Stomach (tissue), 8 donors: ENCODE measurements at regions not wholly inside any gene's neighbourhood (a gene's known extent, or its start where the extent isn't known, plus 50 kb on each side); places are given as distances from the start of the nearest gene placed in this dataset.
"Not testable (repeated sequence)": the region's sequence is repeated elsewhere in the genome, so short reads cannot be mapped to it uniquely, and the experiment has no call there.

Experiments
- DNase-seq, 2 donors: peaks; one replicate each; pipeline versions ENCODE4 v3.0.0 to v3.0.0-alpha.2; 2013 to 2019
- H3K27ac ChIP-seq, 5 donors: fragments of 200-600 bp in 4 of 5; sonication (generic) in 4 of 5; one replicate each; pipeline ENCODE4 v1.5.1; 2013 to 2019; ENCODE audit warnings: mild to moderate bottlenecking in 1 of 5, moderate library complexity in 1 of 5
- H3K27me3 ChIP-seq, 3 donors: fragments of 200-600 bp; sonication (generic); one replicate each; pipeline ENCODE4 v1.5.1; 2017 to 2019; ENCODE audit warnings: mixed run types in 1 of 3
- H3K36me3 ChIP-seq, 4 donors: fragments of 200-600 bp; sonication (generic); 1 replicate in 3 of 4; 2 replicates in 1 of 4; pipeline ENCODE4 v1.5.1; 2016 to 2019
- H3K4me1 ChIP-seq, 4 donors: fragments of 200-600 bp; sonication (generic); one replicate each; pipeline ENCODE4 v1.5.1; 2016 to 2019
- H3K4me3 ChIP-seq, 4 donors: fragments of 200-600 bp; sonication (generic) in 3 of 4; one replicate each; pipeline ENCODE4 v1.5.1; 2016 to 2019; ENCODE audit warnings: mild to moderate bottlenecking in 1 of 4
- H3K9me3 ChIP-seq, 4 donors: fragments of 200-600 bp; sonication (generic); one replicate each; pipeline ENCODE4 v1.5.1; 2016 to 2019
- EP300 ChIP-seq: sonication (generic); formaldehyde crosslinking; IDR thresholded peaks from one replicate; pipeline ENCODE4 v1.6.1; 2017; ENCODE audit warnings: antibody characterized with exemption
- POLR2A ChIP-seq, 4 donors: fragments of 450-650 bp; IDR thresholded peaks; one replicate each; pipeline ENCODE4 v1.6.1; 2016; ENCODE audit warnings: antibody characterized with exemption in 4 of 4, control low read depth in 2 of 4, mild to moderate bottlenecking in 1 of 4, moderate library complexity in 1 of 4
- POLR2AphosphoS5 ChIP-seq, 3 donors: sonication (generic); formaldehyde crosslinking; IDR thresholded peaks; one replicate each; pipeline ENCODE4 v1.6.1; 2016; ENCODE audit warnings: antibody characterized with exemption in 3 of 3
- WGBS, 5 donors: extraction: QIAGEN DNeasy Blood & Tissue Kit in 3 of 5; methylation state at CpG; one replicate each; pipeline versions ENCODE4 v1.1.5 to v1.1.7; 2013 to 2018; 5-methylcytosine and 5-hydroxymethylcytosine counted together
- intact Hi-C: fragments of 100-400 bp; cut with DNase I; formaldehyde crosslinking; loops from one replicate; pipeline ENCODE4 v1.15.1; 2023; ENCODE audit warnings: low total_unique reads
- TF ChIP-seq, protein P1 (sequence below), 7 experiments: fragments of 450-650 bp in 4 of 7; fragments of 200-600 bp in 3 of 7; sonication (generic) in 3 of 7; IDR thresholded peaks; one replicate each; pipeline ENCODE4 v1.5.1; 2016 to 2019; ENCODE audit warnings: antibody characterized with exemption in 7 of 7, control low read depth in 2 of 7, mild to moderate bottlenecking in 1 of 7
- donor health status: healthy with polysubstance abuse.
- donor health status: Bipolar disorder and iron deficiency.
- donor health status: healthy.

DNA sequence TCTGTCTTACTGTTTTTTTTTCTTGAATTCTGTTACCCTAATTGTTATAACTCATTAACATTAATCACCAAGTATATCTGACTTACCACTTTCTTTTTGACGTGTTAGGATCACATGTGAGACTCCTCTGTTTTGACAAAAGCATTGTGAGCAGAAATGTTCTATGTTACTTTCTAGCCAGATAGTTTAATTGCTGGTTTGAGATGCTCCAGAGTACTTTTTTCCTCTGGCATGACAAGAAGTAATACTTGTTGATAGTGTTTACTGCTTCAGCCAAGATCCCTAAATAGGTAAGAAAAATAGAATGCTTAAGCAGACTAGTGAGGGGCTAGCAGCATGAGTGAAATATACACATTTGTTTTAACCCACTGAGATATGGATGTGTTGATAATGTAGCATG is 303.9 kb upstream of the PABPC4L start:
- Histone ChIP-seq H3K27ac (no peak overlapping the region), H3K9me3 (peaks cover 0 to 4% (median 0%) of the 10 kb centered on the region in 4 donors), H3K4me3 (no peak overlapping the region), H3K27me3 (no peaks in the 10 kb centered on the region), H3K36me3 (no peaks in the 10 kb centered on the region), H3K4me1 (no peaks in the 10 kb centered on the region)
- 50 to 88% (median 75%) methylated on average over 1 of the region's 1 CpG for WGBS, 5 donors
- TF ChIP-seq POLR2A (IDR thresholded peaks at IDR 0.05) (no peak), EP300 (no peak), POLR2AphosphoS5 (IDR thresholded peaks at IDR 0.05) (no peak)
- TF ChIP-seq, protein P1, sequence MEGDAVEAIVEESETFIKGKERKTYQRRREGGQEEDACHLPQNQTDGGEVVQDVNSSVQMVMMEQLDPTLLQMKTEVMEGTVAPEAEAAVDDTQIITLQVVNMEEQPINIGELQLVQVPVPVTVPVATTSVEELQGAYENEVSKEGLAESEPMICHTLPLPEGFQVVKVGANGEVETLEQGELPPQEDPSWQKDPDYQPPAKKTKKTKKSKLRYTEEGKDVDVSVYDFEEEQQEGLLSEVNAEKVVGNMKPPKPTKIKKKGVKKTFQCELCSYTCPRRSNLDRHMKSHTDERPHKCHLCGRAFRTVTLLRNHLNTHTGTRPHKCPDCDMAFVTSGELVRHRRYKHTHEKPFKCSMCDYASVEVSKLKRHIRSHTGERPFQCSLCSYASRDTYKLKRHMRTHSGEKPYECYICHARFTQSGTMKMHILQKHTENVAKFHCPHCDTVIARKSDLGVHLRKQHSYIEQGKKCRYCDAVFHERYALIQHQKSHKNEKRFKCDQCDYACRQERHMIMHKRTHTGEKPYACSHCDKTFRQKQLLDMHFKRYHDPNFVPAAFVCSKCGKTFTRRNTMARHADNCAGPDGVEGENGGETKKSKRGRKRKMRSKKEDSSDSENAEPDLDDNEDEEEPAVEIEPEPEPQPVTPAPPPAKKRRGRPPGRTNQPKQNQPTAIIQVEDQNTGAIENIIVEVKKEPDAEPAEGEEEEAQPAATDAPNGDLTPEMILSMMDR (IDR thresholded peaks at IDR 0.05), result no peak
- DNase-seq, result no peak
- intact Hi-C loops, result no loop called here

DNA sequence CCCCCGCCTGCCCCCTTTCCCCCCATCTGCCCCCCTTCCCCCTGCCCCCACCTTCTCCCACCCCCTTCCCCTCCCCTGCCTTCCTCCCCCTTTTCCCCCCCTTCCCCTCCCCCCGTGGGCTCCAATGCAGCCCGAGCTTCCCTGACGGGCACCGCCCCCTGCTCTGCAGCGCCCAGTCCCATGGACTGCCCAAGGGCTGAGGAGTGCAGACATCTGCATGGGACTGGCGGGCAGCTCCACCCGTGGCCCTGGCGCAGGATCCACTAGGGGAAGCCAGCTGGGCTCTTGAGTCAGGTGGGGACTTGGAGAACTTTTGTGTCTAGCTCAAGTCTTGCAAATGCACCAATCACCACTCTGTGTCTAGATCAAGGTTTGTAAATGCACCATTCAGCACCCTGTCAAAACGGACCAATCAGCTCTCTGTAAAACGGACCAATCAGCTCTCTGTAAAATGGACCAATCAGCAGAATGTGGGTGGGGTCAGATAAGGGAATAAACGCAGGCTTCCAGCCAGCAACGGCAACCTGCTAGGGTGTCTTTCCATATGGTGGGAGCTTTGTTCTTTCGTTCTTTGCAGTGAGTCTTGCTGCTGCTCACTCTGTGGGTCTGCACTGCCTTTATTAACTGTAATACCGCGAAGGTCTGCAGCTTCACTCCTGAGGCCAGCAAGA is 300.5 kb upstream of the PABPC4L start:
- TF ChIP-seq POLR2A (IDR thresholded peaks at IDR 0.05) (no peak), POLR2AphosphoS5 (IDR thresholded peaks at IDR 0.05) (no peak), EP300 (no peak)
- TF ChIP-seq, protein P1 (IDR thresholded peaks at IDR 0.05), result no peak
- no peaks in the 10 kb centered on the region for H3K36me3 ChIP-seq
- DNase-seq, result no peak
- H3K9me3 ChIP-seq, result peaks cover 0 to 4% (median 0%) of the 10 kb centered on the region in 4 donors
- no peak overlapping the region for H3K27ac ChIP-seq
- no peaks in the 10 kb centered on the region for H3K27me3 ChIP-seq
- 77 to 85% (median 84%) methylated on average over 7 to 15 of the region's 16 CpGs for WGBS, 5 donors
- H3K4me3 ChIP-seq, result no peak overlapping the region
- intact Hi-C loops, result no loop called here
- H3K4me1 ChIP-seq, result no peaks in the 10 kb centered on the region

GRCh38 chr4:134501488-134501887 is 299.9 kb upstream of the PABPC4L start:
- intact Hi-C loops, H3K27me3 ChIP-seq, H3K27ac ChIP-seq, H3K9me3 ChIP-seq, DNase-seq, H3K4me3 ChIP-seq, H3K36me3 ChIP-seq, H3K4me1 ChIP-seq: not testable (repeated sequence)
- 88 to 96% (median 95%) methylated on average over 5 to 11 of the region's 11 CpGs for WGBS, 5 donors

DNA sequence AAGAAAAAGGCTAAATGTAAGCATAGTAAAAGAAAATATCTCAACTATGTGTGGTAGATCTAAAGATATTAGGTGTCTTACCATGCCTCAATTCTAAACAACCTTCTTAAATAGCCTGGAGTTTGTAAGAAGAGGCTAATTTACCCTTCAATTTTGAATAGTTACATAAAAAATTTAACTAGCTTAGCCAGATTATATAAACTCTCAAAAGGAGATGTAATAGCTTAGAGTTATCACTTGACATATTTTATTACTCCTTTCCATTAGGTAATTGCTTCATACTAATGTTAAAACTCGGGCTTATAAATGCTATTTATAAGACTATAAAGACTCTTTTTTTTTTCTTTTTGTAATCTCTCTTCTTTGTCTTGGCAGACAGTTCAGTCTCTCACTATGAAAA is 297.5 kb upstream of the PABPC4L start:
- Histone ChIP-seq H3K4me1 (no peaks in the 10 kb centered on the region), H3K36me3 (no peaks in the 10 kb centered on the region), H3K9me3 (peaks cover 0 to 4% (median 0%) of the 10 kb centered on the region in 4 donors), H3K27me3 (no peaks in the 10 kb centered on the region), H3K27ac (no peak overlapping the region), H3K4me3 (no peak overlapping the region)
- WGBS, 5 donors, result 50 to 71% (median 60%) methylated on average over 1 of the region's 1 CpG
- intact Hi-C loops, result no loop called here
- TF ChIP-seq, protein P1 (IDR thresholded peaks at IDR 0.05), result no peak
- TF ChIP-seq POLR2A (IDR thresholded peaks at IDR 0.05), result no peak
- no peak for TF ChIP-seq EP300
- no peak for TF ChIP-seq POLR2AphosphoS5 (IDR thresholded peaks at IDR 0.05)
- DNase-seq, result no peak

DNA sequence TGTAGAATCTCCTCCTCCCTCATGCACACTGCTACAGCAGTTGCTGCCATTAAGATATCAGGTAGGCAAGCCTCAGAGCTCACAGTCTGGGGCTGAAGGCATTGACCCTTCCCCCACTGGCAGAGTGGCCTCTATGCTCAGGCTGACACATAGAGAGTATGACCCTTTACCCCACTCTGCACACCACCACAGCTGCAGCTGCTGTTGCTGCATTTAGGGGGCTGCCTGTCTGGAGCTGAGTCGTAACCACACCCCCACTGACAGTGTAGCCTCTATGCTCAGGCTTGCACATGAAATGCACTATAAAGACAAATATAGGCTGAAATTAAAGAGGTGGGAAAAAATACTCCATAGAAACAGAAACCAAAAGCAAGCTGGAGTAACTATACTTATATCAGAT is 289.3 kb upstream of the PABPC4L start:
- intact Hi-C loops, result no loop called here
- H3K4me3 ChIP-seq, result no peak overlapping the region
- WGBS, 5 donors, result 69 to 83% (median 80%) methylated on average over 1 of the region's 1 CpG
- H3K27me3 ChIP-seq, result no peaks in the 10 kb centered on the region
- DNase-seq, result peak in 1 of 2 donors; percentile 12
- no peaks in the 10 kb centered on the region for H3K36me3 ChIP-seq
- H3K27ac ChIP-seq, result no peak overlapping the region
- H3K9me3 ChIP-seq, result no peaks in the 10 kb centered on the region
- no peaks in the 10 kb centered on the region for H3K4me1 ChIP-seq
- TF ChIP-seq POLR2A (IDR thresholded peaks at IDR 0.05) (no peak), EP300 (no peak), POLR2AphosphoS5 (IDR thresholded peaks at IDR 0.05) (no peak)
- TF ChIP-seq, protein P1 (IDR thresholded peaks at IDR 0.05), result no peak

DNA sequence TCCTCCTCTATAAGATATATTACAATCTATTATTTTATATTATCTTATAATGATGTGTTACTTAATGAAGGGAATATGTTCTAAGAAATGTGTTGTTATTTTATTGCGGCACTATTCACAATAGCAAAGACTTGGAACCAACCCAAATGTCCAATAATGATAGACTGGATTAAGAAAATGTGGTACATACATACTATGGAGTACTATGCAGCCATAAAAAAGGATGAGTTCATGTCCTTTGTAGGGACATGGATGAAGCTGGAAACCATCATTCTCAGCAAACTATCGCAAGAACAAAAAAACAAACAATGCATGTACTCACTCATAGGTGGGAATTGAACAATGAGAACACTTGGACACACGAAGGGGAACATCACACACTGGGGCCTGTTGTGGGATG is 281.9 kb upstream of the PABPC4L start:
- WGBS, 5 donors, result 83 to 96% (median 94%) methylated on average over 3 of the region's 3 CpGs
- H3K4me1 ChIP-seq, H3K9me3 ChIP-seq, H3K36me3 ChIP-seq, H3K27ac ChIP-seq, H3K27me3 ChIP-seq, intact Hi-C loops, DNase-seq, H3K4me3 ChIP-seq: not testable (repeated sequence)
